T-cell (primary cell): ENCODE measurements at regions not wholly inside any gene's neighbourhood (a gene's known extent, or its start where the extent isn't known, plus 50 kb on each side); places are given as distances from the start of the nearest gene placed in this dataset.

ENCODE experiments used
- ATAC-seq, 4 experiments: fragments of 200-7000 bp in 3 of 4; fragments of 150-1000 bp in 1 of 4; cut with Tn5 transposase; replicated peaks in 1 of 4; 1 replicate in 3 of 4; 2 replicates in 1 of 4; pipeline ENCODE4 v1.10.0; 2021; ENCODE audit warnings: moderate library complexity in 3 of 4, mild to moderate bottlenecking in 2 of 4, moderate number of reproducible peaks in 1 of 4
- CTCF ChIA-PET, 2 donors: fragments of 300-600 bp; sonication (Branson Sonifier 250); formaldehyde crosslinking; loops; one replicate each; lab custom pipeline; 2022; ENCODE audit warnings: antibody characterized with exemption in 2 of 2; lab: Charles Lee
- POLR2A ChIA-PET, 2 donors: fragments of 300-600 bp; sonication (Branson Sonifier 250); formaldehyde crosslinking; loops; one replicate each; lab custom pipeline; 2022; ENCODE audit warnings: antibody characterized with exemption in 2 of 2; lab: Charles Lee
- DNase-seq, 35 experiments: peaks; one replicate each; pipeline versions ENCODE4 v3.0.0 to v3.0.0-alpha.2; 2013 to 2023
- H3K27ac ChIP-seq: one replicate; pipeline ENCODE4 v1.5.1; 2013; ENCODE audit warnings: low read length
- H3K27me3 ChIP-seq, 2 experiments: replicated peaks in 1 of 2; 1 replicate in 1 of 2; 2 replicates in 1 of 2; pipeline versions ENCODE4 v1.6.1 to v1.7.0; 2013; ENCODE audit warnings: low read length in 1 of 2, mixed read lengths in 1 of 2; ENCODE audit not compliant: control insufficient read depth in 2 of 2, insufficient read depth in 2 of 2; ENCODE audit errors: extremely low read depth in 1 of 2
- H3K36me3 ChIP-seq, 2 donors: 1 replicate in 1 of 2; 2 replicates in 1 of 2; pipeline versions ENCODE4 v1.6.1 to v1.7.0; 2013; ENCODE audit warnings: low read length in 1 of 2; ENCODE audit not compliant: control insufficient read depth in 2 of 2, insufficient read depth in 1 of 2; ENCODE audit errors: extremely low read depth in 1 of 2
- H3K4me1 ChIP-seq, 2 experiments: 1 replicate in 1 of 2; 2 replicates in 1 of 2; pipeline versions ENCODE4 v1.6.1 to v1.7.0; 2013; ENCODE audit warnings: low read length in 2 of 2, mixed read lengths in 1 of 2; ENCODE audit not compliant: insufficient read depth in 2 of 2, control insufficient read depth in 1 of 2; ENCODE audit errors: extremely low read depth in 1 of 2
- H3K4me3 ChIP-seq, 2 donors: 1 replicate in 1 of 2; 2 replicates in 1 of 2; pipeline versions ENCODE4 v1.5.1 to v1.7.0; 2013; ENCODE audit warnings: mild to moderate bottlenecking in 2 of 2, low read length in 1 of 2, moderate library complexity in 1 of 2; ENCODE audit not compliant: control insufficient read depth in 1 of 2; ENCODE audit errors: extremely low read depth in 1 of 2
- H3K9me3 ChIP-seq: 2 replicates; pipeline ENCODE4 v1.7.0; 2013
- H3K27ac Mint-ChIP-seq, 2 donors: one replicate each; pipeline ENCODE4 v1.8.0; 2020 to 2021; ENCODE audit warnings: mild to moderate bottlenecking in 2 of 2, mixed read lengths in 2 of 2
- H3K27me3 Mint-ChIP-seq, 2 donors: one replicate each; pipeline ENCODE4 v1.8.0; 2021 to 2022; ENCODE audit warnings: mixed read lengths in 2 of 2
- H3K36me3 Mint-ChIP-seq: one replicate; pipeline ENCODE4 v1.8.0; 2021; ENCODE audit warnings: mixed read lengths
- H3K4me1 Mint-ChIP-seq, 3 donors: one replicate each; pipeline ENCODE4 v1.8.0; 2020 to 2022; ENCODE audit warnings: mixed read lengths in 3 of 3, mild to moderate bottlenecking in 1 of 3
- H3K4me3 Mint-ChIP-seq, 3 donors: one replicate each; pipeline ENCODE4 v1.8.0; 2020 to 2022; ENCODE audit warnings: mild to moderate bottlenecking in 3 of 3, mixed read lengths in 3 of 3, moderate library complexity in 3 of 3
- H3K9me3 Mint-ChIP-seq, 3 donors: one replicate each; pipeline ENCODE4 v1.8.0; 2020 to 2022; ENCODE audit warnings: mixed read lengths in 3 of 3
- WGBS: methylation state at CpG from one replicate; pipeline ENCODE4 v1.1.5; 2013; ENCODE audit warnings: missing lambda C conversion rate; ENCODE audit not compliant: insufficient coverage; 5-methylcytosine and 5-hydroxymethylcytosine counted together

- Mint-ChIP-seq H3K4me3 (no peak overlapping the region), H3K4me1 (no peaks in the 10 kb centered on the region), H3K9me3 (peaks cover 0 to 7% (median 7%) of the 10 kb centered on the region in 3 donors), H3K27me3 (peaks cover 0 to 3% of the 10 kb centered on the region in 2 donors), H3K27ac (no peak overlapping the region), H3K36me3 (no peaks in the 10 kb centered on the region)
- Histone ChIP-seq H3K27ac (no peak overlapping the region), H3K27me3 (no peaks in the 10 kb centered on the region), H3K36me3 (no peaks in the 10 kb centered on the region), H3K4me1 (no peaks in the 10 kb centered on the region), H3K4me3 (no peak overlapping the region), H3K9me3 (no peaks in the 10 kb centered on the region)
- WGBS, result no CpG with 5 or more reads among the region's 2 CpGs
- ChIA-PET CTCF (no interaction called here), POLR2A (interaction anchor here in 1 of 2 donors (0.6 kb wide), 1 partner anchor 159 kb away, joined by 4 read pairs; no protein-coding TSS in a partner anchor)
- ATAC-seq (no peak), DNase-seq (no peak)
These were observed 596.0 kb downstream of the NTRK3 start for GRCh38 chr15:87660251-87661129.

GRCh38 chr15:87656372-87656771 is 600.2 kb downstream of the NTRK3 start:
- no peak overlapping the region for H3K27ac Mint-ChIP-seq
- H3K4me1 ChIP-seq, result no peaks in the 10 kb centered on the region
- no peak for ATAC-seq
- no peaks in the 10 kb centered on the region for H3K36me3 ChIP-seq
- H3K4me1 Mint-ChIP-seq, result no peaks in the 10 kb centered on the region
- H3K9me3 ChIP-seq, result no peaks in the 10 kb centered on the region
- no peaks in the 10 kb centered on the region for H3K27me3 Mint-ChIP-seq
- H3K4me3 ChIP-seq, result no peak overlapping the region
- no peaks in the 10 kb centered on the region for H3K27me3 ChIP-seq
- ChIA-PET POLR2A (no interaction called here), CTCF (no interaction called here)
- H3K9me3 Mint-ChIP-seq, result peaks cover 0 to 9% (median 0%) of the 10 kb centered on the region in 3 donors
- DNase-seq, result no peak
- H3K4me3 Mint-ChIP-seq, result no peak overlapping the region
- no peak overlapping the region for H3K27ac ChIP-seq
- H3K36me3 Mint-ChIP-seq, result no peaks in the 10 kb centered on the region
- WGBS, result 60% methylated on average over 1 of the region's 1 CpG

GRCh38 chr15:87653646-87654045 is 602.9 kb downstream of the NTRK3 start:
- CTCF ChIA-PET, result no interaction called here
- H3K4me3 ChIP-seq, result no peak overlapping the region
- DNase-seq (no peak), ATAC-seq (no peak)
- Mint-ChIP-seq H3K36me3 (no peaks in the 10 kb centered on the region), H3K4me1 (no peaks in the 10 kb centered on the region), H3K27me3 (no peaks in the 10 kb centered on the region), H3K27ac (no peak overlapping the region), H3K9me3 (peaks cover 0 to 9% (median 0%) of the 10 kb centered on the region in 3 donors), H3K4me3 (no peak overlapping the region)
- no peaks in the 10 kb centered on the region for H3K4me1 ChIP-seq
- WGBS, result no CpG with 5 or more reads among the region's 1 CpG
- no peaks in the 10 kb centered on the region for H3K36me3 ChIP-seq
- no peaks in the 10 kb centered on the region for H3K27me3 ChIP-seq
- no peak overlapping the region for H3K27ac ChIP-seq
- POLR2A ChIA-PET, result no interaction called here
- no peaks in the 10 kb centered on the region for H3K9me3 ChIP-seq

GRCh38 chr15:87649175-87649574 is 607.4 kb downstream of the NTRK3 start:
- H3K27me3 Mint-ChIP-seq, result no peaks in the 10 kb centered on the region

GRCh38 chr15:87648278-87648677 is 608.3 kb downstream of the NTRK3 start:
- no peaks in the 10 kb centered on the region for H3K4me1 ChIP-seq
- H3K36me3 Mint-ChIP-seq, result no peaks in the 10 kb centered on the region
- POLR2A ChIA-PET, result no interaction called here

More at GRCh38 chr15:87649175-87649574, 607.4 kb downstream of the NTRK3 start:
- DNase-seq, result no peak
- H3K4me1 ChIP-seq, result no peaks in the 10 kb centered on the region
- H3K4me1 Mint-ChIP-seq, result peaks cover 0 to 13% (median 12%) of the 10 kb centered on the region in 3 donors
- no peak for ATAC-seq
- H3K36me3 ChIP-seq, result no peaks in the 10 kb centered on the region
- ChIA-PET POLR2A (no interaction called here), CTCF (no interaction called here)
- H3K27ac Mint-ChIP-seq, result no peak overlapping the region
- H3K27ac ChIP-seq, result no peak overlapping the region
- no peaks in the 10 kb centered on the region for H3K36me3 Mint-ChIP-seq
- no peaks in the 10 kb centered on the region for H3K9me3 ChIP-seq
- 85% methylated on average over 3 of the region's 4 CpGs for WGBS
- no peaks in the 10 kb centered on the region for H3K27me3 ChIP-seq
- H3K9me3 Mint-ChIP-seq, result peaks cover 0 to 4% (median 0%) of the 10 kb centered on the region in 3 donors
- H3K4me3 ChIP-seq, result no peak overlapping the region
- H3K4me3 Mint-ChIP-seq, result no peak overlapping the region

GRCh38 chr15:87645723-87646122 is 610.8 kb downstream of the NTRK3 start:
- WGBS, result 70% methylated on average over 5 of the region's 5 CpGs
- no peaks in the 10 kb centered on the region for H3K9me3 ChIP-seq
- ChIA-PET POLR2A (no interaction called here), CTCF (interaction anchor here in 1 of 2 donors (0.6 kb wide), 1 partner anchor 12 kb away, joined by 3 read pairs; no protein-coding TSS in a partner anchor)
- no peak overlapping the region for H3K27ac ChIP-seq
- Mint-ChIP-seq H3K27ac (no peak overlapping the region), H3K27me3 (no peaks in the 10 kb centered on the region), H3K4me3 (no peak overlapping the region), H3K9me3 (no peaks in the 10 kb centered on the region), H3K4me1 (peaks cover 0 to 27% (median 27%) of the 10 kb centered on the region in 3 donors), H3K36me3 (no peaks in the 10 kb centered on the region)
- ATAC-seq (no peak), DNase-seq (no peak)
- peaks cover 0 to under 1% of the 10 kb centered on the region in 2 experiments for H3K27me3 ChIP-seq
- no peaks in the 10 kb centered on the region for H3K36me3 ChIP-seq
- no peaks in the 10 kb centered on the region for H3K4me1 ChIP-seq
- no peak overlapping the region for H3K4me3 ChIP-seq

More at GRCh38 chr15:87648278-87648677, 608.3 kb downstream of the NTRK3 start:
- Histone ChIP-seq H3K36me3 (no peaks in the 10 kb centered on the region), H3K27me3 (no peaks in the 10 kb centered on the region), H3K27ac (no peak overlapping the region), H3K4me3 (no peak overlapping the region), H3K9me3 (no peaks in the 10 kb centered on the region)
- H3K4me1 Mint-ChIP-seq, result peaks cover 0 to 22% (median 21%) of the 10 kb centered on the region in 3 donors
- CTCF ChIA-PET, result no interaction called here
- H3K27me3 Mint-ChIP-seq, result no peaks in the 10 kb centered on the region
- WGBS, result no CpG with 5 or more reads among the region's 5 CpGs
- no peak overlapping the region for H3K27ac Mint-ChIP-seq
- no peak overlapping the region for H3K4me3 Mint-ChIP-seq
- no peaks in the 10 kb centered on the region for H3K9me3 Mint-ChIP-seq
- ATAC-seq (no peak), DNase-seq (no peak)
